ENCODE measurements at regions not wholly inside any gene's neighbourhood (a gene's known extent, or its start where the extent isn't known, plus 50 kb on each side); places are given as distances from the start of the nearest gene placed in this dataset.

DNA sequence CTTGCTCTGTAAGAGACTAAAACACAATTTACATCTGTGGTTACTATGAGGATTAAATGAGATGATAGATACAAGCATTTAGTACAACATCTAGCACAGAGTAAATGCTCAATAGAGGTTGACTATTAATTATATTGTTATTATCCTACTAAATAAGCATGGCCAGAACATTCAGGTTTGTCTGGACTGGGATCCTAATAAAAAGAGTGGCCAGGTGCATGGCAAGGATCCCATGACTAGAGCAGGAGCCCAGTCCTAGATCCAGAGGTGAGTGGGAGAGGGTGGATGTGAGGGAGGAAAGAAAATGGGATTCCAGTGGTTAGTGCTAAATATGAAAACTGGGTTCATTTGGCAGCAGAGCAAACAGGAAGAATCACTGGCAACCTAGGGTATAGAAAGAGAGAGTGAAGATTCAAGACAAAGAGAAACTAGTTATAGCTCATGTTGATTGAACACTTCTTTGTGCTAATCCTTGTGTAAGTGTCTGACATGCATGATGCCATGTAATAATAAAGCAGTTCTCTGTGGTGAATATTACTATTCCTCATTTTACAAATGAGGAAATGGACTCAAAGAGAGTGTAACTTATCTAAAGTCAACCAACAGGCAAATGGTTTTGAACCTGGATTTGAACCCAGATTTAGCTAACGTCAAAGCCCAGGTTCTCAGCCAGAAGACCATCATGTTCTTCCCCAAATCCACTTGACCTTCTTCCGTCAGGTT is 71.1 kb upstream of the FGGY start:
- Mint-ChIP-seq H3K4me3 (ENCODE audit: unreplicated experiment) (no peak overlapping the region), H3K27me3 (ENCODE audit: low read depth) (peaks cover 4% of the 10 kb centered on the region), H3K4me1 (ENCODE audit: low read depth) (peaks cover 17% of the 10 kb centered on the region), H3K36me3 (ENCODE audit: low read depth) (no peaks in the 10 kb centered on the region), H3K9me3 (ENCODE audit: low read depth) (peaks cover 2% of the 10 kb centered on the region), H3K27ac (ENCODE audit: unreplicated experiment) (no peak overlapping the region)
- TF ChIP-seq, protein P1, sequence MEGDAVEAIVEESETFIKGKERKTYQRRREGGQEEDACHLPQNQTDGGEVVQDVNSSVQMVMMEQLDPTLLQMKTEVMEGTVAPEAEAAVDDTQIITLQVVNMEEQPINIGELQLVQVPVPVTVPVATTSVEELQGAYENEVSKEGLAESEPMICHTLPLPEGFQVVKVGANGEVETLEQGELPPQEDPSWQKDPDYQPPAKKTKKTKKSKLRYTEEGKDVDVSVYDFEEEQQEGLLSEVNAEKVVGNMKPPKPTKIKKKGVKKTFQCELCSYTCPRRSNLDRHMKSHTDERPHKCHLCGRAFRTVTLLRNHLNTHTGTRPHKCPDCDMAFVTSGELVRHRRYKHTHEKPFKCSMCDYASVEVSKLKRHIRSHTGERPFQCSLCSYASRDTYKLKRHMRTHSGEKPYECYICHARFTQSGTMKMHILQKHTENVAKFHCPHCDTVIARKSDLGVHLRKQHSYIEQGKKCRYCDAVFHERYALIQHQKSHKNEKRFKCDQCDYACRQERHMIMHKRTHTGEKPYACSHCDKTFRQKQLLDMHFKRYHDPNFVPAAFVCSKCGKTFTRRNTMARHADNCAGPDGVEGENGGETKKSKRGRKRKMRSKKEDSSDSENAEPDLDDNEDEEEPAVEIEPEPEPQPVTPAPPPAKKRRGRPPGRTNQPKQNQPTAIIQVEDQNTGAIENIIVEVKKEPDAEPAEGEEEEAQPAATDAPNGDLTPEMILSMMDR (IDR thresholded peaks at IDR 0.05) = no peak
- DNase-seq (ENCODE audit: low spot score) = no peak

GRCh38 chr1:59229138-59229537 is 67.8 kb upstream of the FGGY start:
- H3K9me3 Mint-ChIP-seq (ENCODE audit: low read depth) = no peaks in the 10 kb centered on the region
- H3K36me3 Mint-ChIP-seq (ENCODE audit: low read depth) = no peaks in the 10 kb centered on the region
- H3K4me3 Mint-ChIP-seq (ENCODE audit: unreplicated experiment) = no peak overlapping the region
- H3K4me1 Mint-ChIP-seq (ENCODE audit: low read depth) = peaks cover 4% of the 10 kb centered on the region
- TF ChIP-seq, protein P1 (IDR thresholded peaks at IDR 0.05) = no peak
- no peaks in the 10 kb centered on the region for H3K27me3 Mint-ChIP-seq (ENCODE audit: low read depth)
- no peak overlapping the region for H3K27ac Mint-ChIP-seq (ENCODE audit: unreplicated experiment)
- no peak for DNase-seq (ENCODE audit: low spot score)

DNA sequence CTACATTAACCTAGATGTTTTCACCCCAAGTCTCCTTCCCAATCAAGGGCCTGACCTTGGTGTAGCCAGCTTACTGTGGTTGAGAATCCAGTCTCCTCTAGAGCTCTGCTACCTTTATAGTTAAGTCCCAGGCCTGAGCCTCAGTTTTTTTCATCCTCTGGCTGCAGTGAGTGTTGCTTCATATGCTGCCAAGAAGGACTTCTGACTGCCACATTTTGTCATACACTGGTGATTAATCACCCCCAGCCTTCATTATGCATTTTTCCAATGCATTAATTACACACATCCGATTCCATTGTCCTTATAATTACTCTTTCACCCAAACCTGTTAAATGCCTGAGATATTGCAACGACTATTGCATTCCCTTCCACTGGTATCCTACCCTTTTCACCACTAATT is 66.3 kb upstream of the FGGY start:
- no peaks in the 10 kb centered on the region for H3K4me1 Mint-ChIP-seq (ENCODE audit: low read depth)
- H3K4me3 Mint-ChIP-seq (ENCODE audit: unreplicated experiment) = no peak overlapping the region
- TF ChIP-seq, protein P1 (IDR thresholded peaks at IDR 0.05) = no peak
- no peaks in the 10 kb centered on the region for H3K36me3 Mint-ChIP-seq (ENCODE audit: low read depth)
- no peaks in the 10 kb centered on the region for H3K9me3 Mint-ChIP-seq (ENCODE audit: low read depth)
- no peak overlapping the region for H3K27ac Mint-ChIP-seq (ENCODE audit: unreplicated experiment)
- no peak for DNase-seq (ENCODE audit: low spot score)
- H3K27me3 Mint-ChIP-seq (ENCODE audit: low read depth) = no peaks in the 10 kb centered on the region

DNA sequence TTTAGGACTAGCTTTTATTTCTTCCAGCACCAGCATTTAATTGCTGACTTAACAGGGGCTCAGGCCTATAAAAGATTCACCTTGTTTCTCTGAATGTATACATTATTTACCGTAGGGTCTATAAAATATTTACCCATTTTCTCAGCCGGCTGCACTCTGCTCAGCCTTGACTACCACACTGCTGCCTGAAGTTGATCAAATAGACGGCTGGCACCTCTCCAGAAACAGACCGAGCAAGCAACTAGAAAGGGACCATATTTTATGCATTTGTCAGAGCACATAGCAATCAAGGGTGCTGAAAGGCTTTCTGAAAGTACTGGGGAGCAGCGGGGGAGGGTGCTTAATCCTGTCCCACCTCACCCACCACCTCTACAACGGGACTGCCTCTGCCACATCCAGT is 64.7 kb upstream of the FGGY start:
- TF ChIP-seq, protein P1 (IDR thresholded peaks at IDR 0.05) = no peak
- H3K4me1 Mint-ChIP-seq (ENCODE audit: low read depth) = no peaks in the 10 kb centered on the region
- DNase-seq (ENCODE audit: low spot score) = no peak
- no peaks in the 10 kb centered on the region for H3K27me3 Mint-ChIP-seq (ENCODE audit: low read depth)
- no peaks in the 10 kb centered on the region for H3K9me3 Mint-ChIP-seq (ENCODE audit: low read depth)
- no peak overlapping the region for H3K27ac Mint-ChIP-seq (ENCODE audit: unreplicated experiment)
- no peaks in the 10 kb centered on the region for H3K36me3 Mint-ChIP-seq (ENCODE audit: low read depth)
- H3K4me3 Mint-ChIP-seq (ENCODE audit: unreplicated experiment) = no peak overlapping the region

- Mint-ChIP-seq H3K27ac (ENCODE audit: unreplicated experiment) (no peak overlapping the region), H3K4me3 (ENCODE audit: unreplicated experiment) (no peak overlapping the region), H3K27me3 (ENCODE audit: low read depth) (no peaks in the 10 kb centered on the region), H3K36me3 (ENCODE audit: low read depth) (no peaks in the 10 kb centered on the region), H3K4me1 (ENCODE audit: low read depth) (no peaks in the 10 kb centered on the region), H3K9me3 (ENCODE audit: low read depth) (no peaks in the 10 kb centered on the region)
- no peak for DNase-seq (ENCODE audit: low spot score)
- TF ChIP-seq, protein P1 (IDR thresholded peaks at IDR 0.05) = no peak
Measured at GRCh38 chr1:59233444-59233843, 63.5 kb upstream of the FGGY start.
